OCI-LY1 (cell line): ENCODE measurements at regions not wholly inside any gene's neighbourhood (a gene's known extent, or its start where the extent isn't known, plus 50 kb on each side); places are given as distances from the start of the nearest gene placed in this dataset.

Experiments
- H2AFZ ChIP-seq: fragments of 200-600 bp; sonication (generic), shearing (Covaris generic); 2 replicates; pipeline ENCODE4 v1.6.0; 2014; ENCODE audit warnings: antibody characterized with exemption, mild to moderate bottlenecking, low read length
- H3F3A ChIP-seq: fragments of 200-600 bp; sonication (generic), shearing (Covaris generic); 2 replicates; pipeline ENCODE4 v1.6.0; 2014; ENCODE audit warnings: mild to moderate bottlenecking, antibody characterized with exemption, low read length, moderate library complexity; ENCODE audit not compliant: insufficient read depth
- H3K27ac ChIP-seq: fragments of 200-600 bp; sonication (generic); 2 replicates; pipeline ENCODE4 v1.5.1; 2014; ENCODE audit warnings: low read length, mixed run types, mild to moderate bottlenecking, low read depth; ENCODE audit not compliant: poor library complexity, severe bottlenecking
- H3K27me3 ChIP-seq: fragments of 200-600 bp; sonication (generic); 2 replicates; pipeline ENCODE4 v1.6.0; 2014; ENCODE audit warnings: antibody characterized with exemption, mild to moderate bottlenecking, low read length, moderate library complexity; ENCODE audit not compliant: insufficient read depth
- H3K36me3 ChIP-seq: fragments of 200-600 bp; sonication (generic); 2 replicates; pipeline ENCODE4 v1.6.1; 2014; ENCODE audit warnings: mild to moderate bottlenecking, antibody characterized with exemption, low read length, moderate library complexity, mixed read lengths; ENCODE audit not compliant: insufficient read depth
- H3K4me1 ChIP-seq: fragments of 200-600 bp; sonication (generic); 2 replicates; pipeline ENCODE4 v1.5.1; 2014; ENCODE audit warnings: mild to moderate bottlenecking, low read length, moderate library complexity; ENCODE audit not compliant: insufficient read depth, severe bottlenecking
- H3K4me2 ChIP-seq: fragments of 200-600 bp; sonication (generic), shearing (Covaris generic); 2 replicates; pipeline ENCODE4 v1.6.1; 2014; ENCODE audit warnings: low read length
- H3K4me3 ChIP-seq: fragments of 200-600 bp; sonication (generic); 2 replicates; pipeline ENCODE4 v1.5.1; 2014; ENCODE audit warnings: low read length, low read depth, mild to moderate bottlenecking, mixed read lengths; ENCODE audit not compliant: poor library complexity, severe bottlenecking
- H3K79me2 ChIP-seq: fragments of 200-600 bp; shearing (Covaris generic); 2 replicates; pipeline ENCODE4 v1.6.1; 2016; ENCODE audit warnings: mixed run types, low read length, mixed read lengths; ENCODE audit not compliant: insufficient read depth
- H3K9ac ChIP-seq: fragments of 200-600 bp; sonication (generic), shearing (Covaris generic); 2 replicates; pipeline ENCODE4 v1.6.1; 2014; ENCODE audit warnings: mild to moderate bottlenecking, low read length, mixed read lengths
- H3K9me2 ChIP-seq: fragments of 200-600 bp; sonication (generic), shearing (Covaris generic); 2 replicates; pipeline ENCODE4 v1.6.1; 2014; ENCODE audit warnings: low read depth, mild to moderate bottlenecking, low read length, mixed read lengths
- H3K9me3 ChIP-seq: fragments of 200-600 bp; shearing (Covaris generic); 2 replicates; pipeline ENCODE4 v1.6.1; 2014; ENCODE audit warnings: low read length, mixed read lengths
- H4K20me1 ChIP-seq: fragments of 200-600 bp; sonication (generic), shearing (Covaris generic); 2 replicates; pipeline ENCODE4 v1.6.0; 2016; ENCODE audit warnings: mild to moderate bottlenecking, low read length; ENCODE audit not compliant: insufficient read depth
- EZH2 ChIP-seq: fragments of 200-600 bp; sonication (generic), shearing (Covaris generic); IDR thresholded peaks from 2 replicates; pipeline ENCODE4 v1.8.0; 2017; ENCODE audit warnings: borderline replicate concordance, mixed run types, mild to moderate bottlenecking, antibody characterized with exemption, low read length, moderate library complexity, mixed read lengths
- TF ChIP-seq, protein P1 (sequence below): fragments of 200-600 bp; sonication (generic), shearing (Covaris generic); IDR thresholded peaks from 2 replicates; pipeline ENCODE4 v1.5.1; 2017; ENCODE audit warnings: mild to moderate bottlenecking, antibody characterized with exemption, low read length, moderate library complexity, mixed read lengths

- Histone ChIP-seq H3K9me3 (no peaks in the 10 kb centered on the region), H3K9ac (no peak overlapping the region), H3K9me2 (no peaks in the 10 kb centered on the region), H3K27me3 (no peaks in the 10 kb centered on the region), H2AFZ (no peak overlapping the region), H3K79me2 (no peaks in the 10 kb centered on the region), H3K4me2 (no peak overlapping the region), H3K4me1 (no peaks in the 10 kb centered on the region), H4K20me1 (no peaks in the 10 kb centered on the region), H3K27ac (no peak overlapping the region), H3K36me3 (no peaks in the 10 kb centered on the region), H3K4me3 (no peak overlapping the region), H3F3A (no peaks in the 10 kb centered on the region)
- TF ChIP-seq, protein P1, sequence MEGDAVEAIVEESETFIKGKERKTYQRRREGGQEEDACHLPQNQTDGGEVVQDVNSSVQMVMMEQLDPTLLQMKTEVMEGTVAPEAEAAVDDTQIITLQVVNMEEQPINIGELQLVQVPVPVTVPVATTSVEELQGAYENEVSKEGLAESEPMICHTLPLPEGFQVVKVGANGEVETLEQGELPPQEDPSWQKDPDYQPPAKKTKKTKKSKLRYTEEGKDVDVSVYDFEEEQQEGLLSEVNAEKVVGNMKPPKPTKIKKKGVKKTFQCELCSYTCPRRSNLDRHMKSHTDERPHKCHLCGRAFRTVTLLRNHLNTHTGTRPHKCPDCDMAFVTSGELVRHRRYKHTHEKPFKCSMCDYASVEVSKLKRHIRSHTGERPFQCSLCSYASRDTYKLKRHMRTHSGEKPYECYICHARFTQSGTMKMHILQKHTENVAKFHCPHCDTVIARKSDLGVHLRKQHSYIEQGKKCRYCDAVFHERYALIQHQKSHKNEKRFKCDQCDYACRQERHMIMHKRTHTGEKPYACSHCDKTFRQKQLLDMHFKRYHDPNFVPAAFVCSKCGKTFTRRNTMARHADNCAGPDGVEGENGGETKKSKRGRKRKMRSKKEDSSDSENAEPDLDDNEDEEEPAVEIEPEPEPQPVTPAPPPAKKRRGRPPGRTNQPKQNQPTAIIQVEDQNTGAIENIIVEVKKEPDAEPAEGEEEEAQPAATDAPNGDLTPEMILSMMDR, result no peak
- TF ChIP-seq EZH2, result no peak
These were observed 63.9 kb upstream of the SORCS3 start for GRCh38 chr10:104577163-104577562.

GRCh38 chr10:104577861-104578521 is 63.1 kb upstream of the SORCS3 start:
- H3K36me3 ChIP-seq, result no peaks in the 10 kb centered on the region
- H2AFZ ChIP-seq, result no peak overlapping the region
- H3K9ac ChIP-seq, result no peak overlapping the region
- H3K27me3 ChIP-seq, result no peaks in the 10 kb centered on the region
- H3K9me3 ChIP-seq, result no peaks in the 10 kb centered on the region
- no peak overlapping the region for H3K4me3 ChIP-seq
- no peaks in the 10 kb centered on the region for H3K9me2 ChIP-seq
- no peaks in the 10 kb centered on the region for H4K20me1 ChIP-seq
- H3F3A ChIP-seq, result no peaks in the 10 kb centered on the region
- TF ChIP-seq EZH2, result no peak
- TF ChIP-seq, protein P1, result no peak
- H3K79me2 ChIP-seq, result no peaks in the 10 kb centered on the region
- H3K27ac ChIP-seq, result no peak overlapping the region
- H3K4me1 ChIP-seq, result no peaks in the 10 kb centered on the region
- no peak overlapping the region for H3K4me2 ChIP-seq

GRCh38 chr10:104578671-104579070 is 62.4 kb upstream of the SORCS3 start:
- TF ChIP-seq, protein P1, result no peak
- TF ChIP-seq EZH2, result no peak
- Histone ChIP-seq H3K9ac (no peak overlapping the region), H3K9me3 (no peaks in the 10 kb centered on the region), H3K27ac (no peak overlapping the region), H4K20me1 (no peaks in the 10 kb centered on the region), H3K9me2 (no peaks in the 10 kb centered on the region), H3K4me2 (no peak overlapping the region), H3F3A (no peaks in the 10 kb centered on the region), H3K4me3 (no peak overlapping the region), H2AFZ (no peak overlapping the region), H3K27me3 (no peaks in the 10 kb centered on the region), H3K79me2 (no peaks in the 10 kb centered on the region), H3K4me1 (no peaks in the 10 kb centered on the region), H3K36me3 (no peaks in the 10 kb centered on the region)
